K562 (cell line): ENCODE measurements at regions not wholly inside any gene's neighbourhood (a gene's known extent, or its start where the extent isn't known, plus 50 kb on each side); places are given as distances from the start of the nearest gene placed in this dataset.

Experiments used
- ATAC-seq: fragments of 200-7000 bp; cut with Tn5 transposase; 3 replicates; pipeline ENCODE4 v1.9.1; 2020; ENCODE audit warnings: moderate library complexity
- BruUV-seq: library from RNA; stranded (reverse); fragments of 400-500 nt; replicated peaks from 2 replicates; lab custom pipeline; 2021; lab: Mats Ljungman, UMichigan
- CTCF ChIA-PET: fragments of 300-600 bp; formaldehyde crosslinking; extraction: SDS; loops from one replicate; lab custom pipeline; 2021; ENCODE audit warnings: low intra/inter-chr PET ratio; lab: Yijun Ruan, JAX
- POLR2A ChIA-PET: fragments of 300-600, 350-650 bp; sonication (Branson Sonifier 250); formaldehyde crosslinking; extraction: SDS; loops from one replicate; lab custom pipeline; 2021; ENCODE audit warnings: antibody characterized with exemption, inconsistent platforms; lab: Yijun Ruan, JAX
- DNase-seq, 4 experiments: peaks; one replicate each; pipeline versions ENCODE4 v3.0.0 to v3.0.0-alpha.2; 2011 to 2018; ENCODE audit warnings: low spot score in 3 of 4, mixed read lengths in 3 of 4; ENCODE audit errors: extremely low read depth in 1 of 4
- FAIRE-seq: peaks from 2 replicates; lab custom pipeline; 2011; peaks lifted over from hg19 to GRCh38; lab: Jason Lieb, UNC
- H2AFZ ChIP-seq: 2 replicates; pipeline ENCODE4 v1.6.0; 2011; ENCODE audit warnings: low read depth, low read length, control low read depth, inconsistent platforms
- H3K27ac ChIP-seq: fragments of 200-600 bp; 3 replicates; pipeline ENCODE4 v1.8.0; 2011; ENCODE audit warnings: low read depth, mild to moderate bottlenecking, control low read depth, inconsistent platforms, low read length, moderate library complexity, mixed read lengths; ENCODE audit errors: extremely low read depth
- H3K27me3 ChIP-seq, 2 experiments: fragments of 300-600 bp in 1 of 2; 2 replicates in 1 of 2; 3 replicates in 1 of 2; pipeline versions ENCODE4 v1.6.0 to v1.8.0; 2011; ENCODE audit warnings: inconsistent platforms in 2 of 2, low read length in 2 of 2, mild to moderate bottlenecking in 1 of 2, mixed read lengths in 1 of 2, moderate library complexity in 1 of 2; ENCODE audit not compliant: control insufficient read depth in 2 of 2, insufficient read depth in 2 of 2
- H3K36me3 ChIP-seq: fragments of 300-600 bp; 3 replicates; pipeline ENCODE4 v1.8.0; 2011; ENCODE audit warnings: mild to moderate bottlenecking, low read length, inconsistent platforms; ENCODE audit not compliant: control insufficient read depth, insufficient read depth
- H3K4me1 ChIP-seq, 2 experiments: fragments of 200-600 bp in 1 of 2; replicated peaks in 1 of 2; 2 replicates in 1 of 2; 3 replicates in 1 of 2; pipeline versions ENCODE4 v1.5.1 to v1.8.0; 2011; ENCODE audit warnings: inconsistent platforms in 2 of 2, low read length in 2 of 2, mild to moderate bottlenecking in 1 of 2, mixed read lengths in 1 of 2, moderate library complexity in 1 of 2; ENCODE audit not compliant: control insufficient read depth in 2 of 2, insufficient read depth in 2 of 2
- H3K4me2 ChIP-seq: 2 replicates; pipeline ENCODE4 v1.6.1; 2011; ENCODE audit warnings: low read length, control low read depth, inconsistent platforms, mixed read lengths; ENCODE audit not compliant: insufficient read depth
- H3K4me3 ChIP-seq: fragments of 200-600 bp; sonication (generic), shearing (Covaris generic); 2 replicates; pipeline ENCODE4 v1.5.1; 2016; ENCODE audit warnings: control low read depth, inconsistent platforms
- H3K79me2 ChIP-seq: fragments of 200-600 bp; 3 replicates; pipeline ENCODE4 v1.8.0; 2011; ENCODE audit warnings: low read length, inconsistent platforms; ENCODE audit not compliant: control insufficient read depth, insufficient read depth
- H3K9ac ChIP-seq, 2 experiments: 2 replicates each; pipeline versions ENCODE4 v1.6.0 to v1.6.1; 2011; ENCODE audit warnings: low read depth in 2 of 2, low read length in 2 of 2, control low read depth in 1 of 2, inconsistent platforms in 1 of 2, mild to moderate bottlenecking in 1 of 2, mixed read lengths in 1 of 2; ENCODE audit not compliant: insufficient read depth in 1 of 2
- H3K9me1 ChIP-seq: one replicate; pipeline ENCODE4 v1.6.0; 2011; ENCODE audit warnings: inconsistent platforms, mild to moderate bottlenecking, low read length, moderate library complexity; ENCODE audit not compliant: control insufficient read depth, insufficient read depth
- H3K9me3 ChIP-seq: replicated peaks from 2 replicates; pipeline ENCODE4 v1.5.1; 2011; ENCODE audit warnings: low read depth, low read length, inconsistent platforms; ENCODE audit not compliant: control insufficient read depth, insufficient read depth
- H4K20me1 ChIP-seq: replicated peaks from 2 replicates; pipeline ENCODE4 v1.6.1; 2011; ENCODE audit warnings: low read length, inconsistent platforms, mixed read lengths; ENCODE audit not compliant: control insufficient read depth, insufficient read depth
- ELF2 ChIP-seq: fragments of 250-450 bp; sonication (Bioruptor Pico); IDR thresholded peaks from 2 replicates; pipeline ENCODE4 v1.5.0; 2021; ENCODE audit warnings: mild to moderate bottlenecking
- WGBS: fragments of 100-300 bp; shearing (Covaris generic); methylation state at CpG from one replicate; pipeline ENCODE4 v1.1.6; 2016; ENCODE audit warnings: low coverage, mixed read lengths; ENCODE audit not compliant: insufficient coverage; ENCODE audit errors: missing lambda C conversion rate; 5-methylcytosine and 5-hydroxymethylcytosine counted together
- in situ Hi-C: fragments of 300-500 bp; cut with MboI; formaldehyde crosslinking; loops from 4 replicates; pipeline ENCODE4 v1.15.0; 2018; ENCODE audit warnings: inconsistent platforms, mixed read lengths
- intact Hi-C: fragments of 100-400 bp; cut with micrococcal nuclease; formaldehyde crosslinking; loops from 2 replicates; pipeline ENCODE4 v1.14.2; 2022
- TF ChIP-seq, protein P1 (sequence below): fragments of 250-450 bp; sonication (Bioruptor Pico); IDR thresholded peaks from 2 replicates; pipeline ENCODE4 v1.5.0; 2021
- TF ChIP-seq, protein P2 (sequence below), 3 experiments: fragments of 200-800 bp in 1 of 3; fragments of 250-450 bp in 1 of 3; fragments of 450-650 bp in 1 of 3; sonication (Bioruptor Pico) in 1 of 3; sonication (Bioruptor generic) in 1 of 3; formaldehyde crosslinking in 1 of 3; IDR thresholded peaks; 2 replicates each; pipeline versions ENCODE4 v1.6.1 to v1.8.0; 2016 to 2022; ENCODE audit warnings: mild to moderate bottlenecking in 2 of 3, missing genetic modification characterization in 2 of 3, missing compliant biosample characterization in 1 of 3, moderate library complexity in 1 of 3
- TF ChIP-seq, protein P3 (sequence below): fragments of 450-650 bp; IDR thresholded peaks from 2 replicates; pipeline ENCODE4 v1.6.1; 2016; ENCODE audit warnings: low read depth
- TF ChIP-seq, protein P4 (sequence below): fragments of 250-450 bp; sonication (Bioruptor Pico); IDR thresholded peaks from 2 replicates; pipeline ENCODE4 v1.9.0; 2021; ENCODE audit warnings: mild to moderate bottlenecking, inconsistent platforms
- TF ChIP-seq, protein P5 (sequence below): fragments of 250-450 bp; sonication (Bioruptor Pico); IDR thresholded peaks from 2 replicates; pipeline ENCODE4 v1.6.1; 2021; ENCODE audit warnings: mild to moderate bottlenecking

GRCh38 chr10:106224676-106225075, 939.8 kb downstream of the SORCS1 start:
- DNase-seq (no peak), FAIRE-seq (no peak), ATAC-seq (no peak)
- H3K79me2 ChIP-seq: no peaks in the 10 kb centered on the region
- no peaks in the 10 kb centered on the region for H3K36me3 ChIP-seq
- no TSS peak for BruUV-seq
- no peak overlapping the region for H3K9ac ChIP-seq
- WGBS: 0% methylated on average over 1 of the region's 1 CpG
- no peaks in the 10 kb centered on the region for H3K27me3 ChIP-seq
- no peak overlapping the region for H2AFZ ChIP-seq
- CTCF ChIA-PET: no interaction called here
- H4K20me1 ChIP-seq: no peaks in the 10 kb centered on the region
- H3K4me3 ChIP-seq: no peak overlapping the region
- no peaks in the 10 kb centered on the region for H3K9me3 ChIP-seq
- H3K4me2 ChIP-seq: no peak overlapping the region
- H3K27ac ChIP-seq: no peak overlapping the region
- no peaks in the 10 kb centered on the region for H3K9me1 ChIP-seq
- in situ Hi-C loops: no loop called here
- intact Hi-C loops: no loop called here
- POLR2A ChIA-PET: no interaction called here
- H3K4me1 ChIP-seq: no peaks in the 10 kb centered on the region
- no peak for TF ChIP-seq ELF2 (CRISPR knock-in tag)
- TF ChIP-seq, protein P1, sequence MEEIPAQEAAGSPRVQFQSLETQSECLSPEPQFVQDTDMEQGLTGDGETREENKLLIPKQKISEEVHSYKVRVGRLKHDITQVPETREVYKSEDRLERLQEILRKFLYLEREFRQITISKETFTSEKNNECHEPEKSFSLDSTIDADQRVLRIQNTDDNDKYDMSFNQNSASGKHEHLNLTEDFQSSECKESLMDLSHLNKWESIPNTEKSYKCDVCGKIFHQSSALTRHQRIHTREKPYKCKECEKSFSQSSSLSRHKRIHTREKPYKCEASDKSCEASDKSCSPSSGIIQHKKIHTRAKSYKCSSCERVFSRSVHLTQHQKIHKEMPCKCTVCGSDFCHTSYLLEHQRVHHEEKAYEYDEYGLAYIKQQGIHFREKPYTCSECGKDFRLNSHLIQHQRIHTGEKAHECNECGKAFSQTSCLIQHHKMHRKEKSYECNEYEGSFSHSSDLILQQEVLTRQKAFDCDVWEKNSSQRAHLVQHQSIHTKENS (CRISPR knock-in tag): no peak
- TF ChIP-seq, protein P2, sequence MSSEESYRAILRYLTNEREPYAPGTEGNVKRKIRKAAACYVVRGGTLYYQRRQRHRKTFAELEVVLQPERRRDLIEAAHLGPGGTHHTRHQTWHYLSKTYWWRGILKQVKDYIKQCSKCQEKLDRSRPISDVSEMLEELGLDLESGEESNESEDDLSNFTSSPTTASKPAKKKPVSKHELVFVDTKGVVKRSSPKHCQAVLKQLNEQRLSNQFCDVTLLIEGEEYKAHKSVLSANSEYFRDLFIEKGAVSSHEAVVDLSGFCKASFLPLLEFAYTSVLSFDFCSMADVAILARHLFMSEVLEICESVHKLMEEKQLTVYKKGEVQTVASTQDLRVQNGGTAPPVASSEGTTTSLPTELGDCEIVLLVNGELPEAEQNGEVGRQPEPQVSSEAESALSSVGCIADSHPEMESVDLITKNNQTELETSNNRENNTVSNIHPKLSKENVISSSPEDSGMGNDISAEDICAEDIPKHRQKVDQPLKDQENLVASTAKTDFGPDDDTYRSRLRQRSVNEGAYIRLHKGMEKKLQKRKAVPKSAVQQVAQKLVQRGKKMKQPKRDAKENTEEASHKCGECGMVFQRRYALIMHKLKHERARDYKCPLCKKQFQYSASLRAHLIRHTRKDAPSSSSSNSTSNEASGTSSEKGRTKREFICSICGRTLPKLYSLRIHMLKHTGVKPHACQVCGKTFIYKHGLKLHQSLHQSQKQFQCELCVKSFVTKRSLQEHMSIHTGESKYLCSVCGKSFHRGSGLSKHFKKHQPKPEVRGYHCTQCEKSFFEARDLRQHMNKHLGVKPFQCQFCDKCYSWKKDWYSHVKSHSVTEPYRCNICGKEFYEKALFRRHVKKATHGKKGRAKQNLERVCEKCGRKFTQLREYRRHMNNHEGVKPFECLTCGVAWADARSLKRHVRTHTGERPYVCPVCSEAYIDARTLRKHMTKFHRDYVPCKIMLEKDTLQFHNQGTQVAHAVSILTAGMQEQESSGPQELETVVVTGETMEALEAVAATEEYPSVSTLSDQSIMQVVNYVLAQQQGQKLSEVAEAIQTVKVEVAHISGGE (CRISPR knock-in tag; IDR thresholded peaks at IDR 0.05): no peak
- TF ChIP-seq, protein P3, sequence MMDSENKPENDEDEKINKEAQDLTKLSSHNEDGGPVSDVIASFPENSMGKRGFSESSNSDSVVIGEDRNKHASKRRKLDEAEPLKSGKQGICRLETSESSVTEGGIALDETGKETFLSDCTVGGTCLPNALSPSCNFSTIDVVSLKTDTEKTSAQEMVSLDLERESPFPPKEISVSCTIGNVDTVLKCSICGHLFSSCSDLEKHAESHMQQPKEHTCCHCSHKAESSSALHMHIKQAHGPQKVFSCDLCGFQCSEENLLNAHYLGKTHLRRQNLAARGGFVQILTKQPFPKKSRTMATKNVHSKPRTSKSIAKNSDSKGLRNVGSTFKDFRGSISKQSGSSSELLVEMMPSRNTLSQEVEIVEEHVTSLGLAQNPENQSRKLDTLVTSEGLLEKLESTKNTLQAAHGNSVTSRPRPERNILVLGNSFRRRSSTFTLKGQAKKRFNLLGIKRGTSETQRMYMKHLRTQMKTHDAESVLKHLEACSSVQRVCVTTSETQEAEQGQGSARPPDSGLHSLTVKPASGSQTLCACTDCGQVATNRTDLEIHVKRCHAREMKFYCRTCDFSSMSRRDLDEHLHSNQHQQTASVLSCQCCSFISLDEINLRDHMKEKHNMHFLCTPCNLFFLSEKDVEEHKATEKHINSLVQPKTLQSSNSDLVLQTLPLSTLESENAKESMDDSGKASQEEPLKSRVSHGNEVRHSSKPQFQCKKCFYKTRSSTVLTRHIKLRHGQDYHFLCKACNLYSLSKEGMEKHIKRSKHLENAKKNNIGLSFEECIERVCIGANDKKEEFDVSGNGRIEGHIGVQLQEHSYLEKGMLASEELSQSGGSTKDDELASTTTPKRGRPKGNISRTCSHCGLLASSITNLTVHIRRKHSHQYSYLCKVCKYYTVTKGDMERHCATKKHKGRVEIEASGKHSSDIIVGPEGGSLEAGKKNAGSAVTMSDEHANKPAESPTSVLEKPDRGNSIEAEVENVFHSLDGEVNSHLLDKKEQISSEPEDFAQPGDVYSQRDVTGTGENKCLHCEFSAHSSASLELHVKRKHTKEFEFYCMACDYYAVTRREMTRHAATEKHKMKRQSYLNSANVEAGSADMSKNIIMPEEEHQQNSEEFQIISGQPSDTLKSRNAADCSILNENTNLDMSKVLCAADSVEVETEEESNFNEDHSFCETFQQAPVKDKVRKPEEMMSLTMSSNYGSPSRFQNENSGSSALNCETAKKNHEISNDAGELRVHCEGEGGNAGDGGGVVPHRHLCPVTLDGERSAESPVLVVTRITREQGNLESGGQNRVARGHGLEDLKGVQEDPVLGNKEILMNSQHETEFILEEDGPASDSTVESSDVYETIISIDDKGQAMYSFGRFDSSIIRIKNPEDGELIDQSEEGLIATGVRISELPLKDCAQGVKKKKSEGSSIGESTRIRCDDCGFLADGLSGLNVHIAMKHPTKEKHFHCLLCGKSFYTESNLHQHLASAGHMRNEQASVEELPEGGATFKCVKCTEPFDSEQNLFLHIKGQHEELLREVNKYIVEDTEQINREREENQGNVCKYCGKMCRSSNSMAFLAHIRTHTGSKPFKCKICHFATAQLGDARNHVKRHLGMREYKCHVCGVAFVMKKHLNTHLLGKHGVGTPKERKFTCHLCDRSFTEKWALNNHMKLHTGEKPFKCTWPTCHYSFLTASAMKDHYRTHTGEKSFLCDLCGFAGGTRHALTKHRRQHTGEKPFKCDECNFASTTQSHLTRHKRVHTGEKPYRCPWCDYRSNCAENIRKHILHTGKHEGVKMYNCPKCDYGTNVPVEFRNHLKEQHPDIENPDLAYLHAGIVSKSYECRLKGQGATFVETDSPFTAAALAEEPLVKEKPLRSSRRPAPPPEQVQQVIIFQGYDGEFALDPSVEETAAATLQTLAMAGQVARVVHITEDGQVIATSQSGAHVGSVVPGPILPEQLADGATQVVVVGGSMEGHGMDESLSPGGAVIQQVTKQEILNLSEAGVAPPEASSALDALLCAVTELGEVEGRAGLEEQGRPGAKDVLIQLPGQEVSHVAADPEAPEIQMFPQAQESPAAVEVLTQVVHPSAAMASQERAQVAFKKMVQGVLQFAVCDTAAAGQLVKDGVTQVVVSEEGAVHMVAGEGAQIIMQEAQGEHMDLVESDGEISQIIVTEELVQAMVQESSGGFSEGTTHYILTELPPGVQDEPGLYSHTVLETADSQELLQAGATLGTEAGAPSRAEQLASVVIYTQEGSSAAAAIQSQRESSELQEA: no peak
- TF ChIP-seq, protein P4, sequence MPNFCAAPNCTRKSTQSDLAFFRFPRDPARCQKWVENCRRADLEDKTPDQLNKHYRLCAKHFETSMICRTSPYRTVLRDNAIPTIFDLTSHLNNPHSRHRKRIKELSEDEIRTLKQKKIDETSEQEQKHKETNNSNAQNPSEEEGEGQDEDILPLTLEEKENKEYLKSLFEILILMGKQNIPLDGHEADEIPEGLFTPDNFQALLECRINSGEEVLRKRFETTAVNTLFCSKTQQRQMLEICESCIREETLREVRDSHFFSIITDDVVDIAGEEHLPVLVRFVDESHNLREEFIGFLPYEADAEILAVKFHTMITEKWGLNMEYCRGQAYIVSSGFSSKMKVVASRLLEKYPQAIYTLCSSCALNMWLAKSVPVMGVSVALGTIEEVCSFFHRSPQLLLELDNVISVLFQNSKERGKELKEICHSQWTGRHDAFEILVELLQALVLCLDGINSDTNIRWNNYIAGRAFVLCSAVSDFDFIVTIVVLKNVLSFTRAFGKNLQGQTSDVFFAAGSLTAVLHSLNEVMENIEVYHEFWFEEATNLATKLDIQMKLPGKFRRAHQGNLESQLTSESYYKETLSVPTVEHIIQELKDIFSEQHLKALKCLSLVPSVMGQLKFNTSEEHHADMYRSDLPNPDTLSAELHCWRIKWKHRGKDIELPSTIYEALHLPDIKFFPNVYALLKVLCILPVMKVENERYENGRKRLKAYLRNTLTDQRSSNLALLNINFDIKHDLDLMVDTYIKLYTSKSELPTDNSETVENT (CRISPR knock-in tag): no peak
- TF ChIP-seq, protein P5, sequence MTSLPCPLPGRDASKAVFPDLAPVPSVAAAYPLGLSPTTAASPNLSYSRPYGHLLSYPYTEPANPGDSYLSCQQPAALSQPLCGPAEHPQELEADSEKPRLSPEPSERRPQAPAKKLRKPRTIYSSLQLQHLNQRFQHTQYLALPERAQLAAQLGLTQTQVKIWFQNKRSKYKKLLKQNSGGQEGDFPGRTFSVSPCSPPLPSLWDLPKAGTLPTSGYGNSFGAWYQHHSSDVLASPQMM (CRISPR knock-in tag): no peak
